DND-41 (cell line): ENCODE measurements at regions not wholly inside any gene's neighbourhood (a gene's known extent, or its start where the extent isn't known, plus 50 kb on each side); places are given as distances from the start of the nearest gene placed in this dataset.

Experiments
- ATAC-seq: fragments of 200-7000 bp; cut with Tn5 transposase; 3 replicates; pipeline ENCODE4 v1.9.1; 2021; ENCODE audit warnings: low read depth; ENCODE audit not compliant: insufficient read depth
- DNase-seq: peaks from one replicate; pipeline ENCODE4 v3.0.0-alpha.2; 2020
- H2AFZ ChIP-seq: 2 replicates; pipeline ENCODE4 v1.6.0; 2012; ENCODE audit warnings: low read depth, low read length
- H3K27ac ChIP-seq: 2 replicates; pipeline ENCODE4 v1.5.1; 2012; ENCODE audit warnings: low read length, inconsistent platforms
- H3K27me3 ChIP-seq: fragments of 200-600 bp; sonication (generic); 2 replicates; pipeline ENCODE4 v1.6.0; 2012; ENCODE audit warnings: low read length, mild to moderate bottlenecking, inconsistent platforms; ENCODE audit not compliant: insufficient read depth, poor library complexity
- H3K36me3 ChIP-seq: 2 replicates; pipeline ENCODE4 v1.5.1; 2012; ENCODE audit warnings: low read length, inconsistent platforms; ENCODE audit not compliant: insufficient read depth
- H3K4me1 ChIP-seq: 2 replicates; pipeline ENCODE4 v1.5.1; 2012; ENCODE audit warnings: mild to moderate bottlenecking, low read length; ENCODE audit not compliant: insufficient read depth
- H3K4me2 ChIP-seq: 2 replicates; pipeline ENCODE4 v1.6.0; 2012; ENCODE audit warnings: mild to moderate bottlenecking, moderate library complexity, low read length, inconsistent platforms; ENCODE audit not compliant: insufficient read depth
- H3K4me3 ChIP-seq, 2 experiments: fragments of 200-600 bp in 1 of 2; shearing (Covaris generic) in 1 of 2; 2 replicates each; pipeline ENCODE4 v1.5.1; 2012 to 2016; ENCODE audit warnings: inconsistent platforms in 2 of 2, low read length in 2 of 2, mild to moderate bottlenecking in 2 of 2, low read depth in 1 of 2, moderate library complexity in 1 of 2
- H3K79me2 ChIP-seq: 2 replicates; pipeline ENCODE4 v1.6.0; 2012; ENCODE audit warnings: low read length, inconsistent platforms; ENCODE audit not compliant: insufficient read depth
- H3K9ac ChIP-seq: 2 replicates; pipeline ENCODE4 v1.6.0; 2012; ENCODE audit warnings: low read depth, mild to moderate bottlenecking, inconsistent platforms, low read length, moderate library complexity
- H3K9me3 ChIP-seq: 2 replicates; pipeline ENCODE4 v1.5.1; 2012; ENCODE audit warnings: low read length, moderate library complexity, mild to moderate bottlenecking, inconsistent platforms; ENCODE audit not compliant: insufficient read depth, severe bottlenecking
- H4K20me1 ChIP-seq: 2 replicates; pipeline ENCODE4 v1.6.0; 2012; ENCODE audit warnings: low read length; ENCODE audit not compliant: insufficient read depth
- CTCF ChIP-seq: IDR thresholded peaks from 2 replicates; pipeline ENCODE4 v1.5.1; 2012; ENCODE audit warnings: borderline replicate concordance, low read length, moderate library complexity, mild to moderate bottlenecking; ENCODE audit not compliant: poor library complexity, severe bottlenecking; ENCODE audit errors: extremely low read depth
- EZH2 ChIP-seq: IDR thresholded peaks from 3 replicates; pipeline ENCODE4 v1.6.1; 2012; ENCODE audit warnings: borderline replicate concordance, low read depth, mild to moderate bottlenecking, moderate library complexity, low read length, inconsistent platforms; ENCODE audit not compliant: severe bottlenecking

GRCh38 chr16:50464325-50465290 lies 83.6 kb upstream of the NKD1 start:
- Histone ChIP-seq H2AFZ (no peak overlapping the region), H3K4me2 (no peak overlapping the region), H3K27me3 (peaks cover 70% of the 10 kb centered on the region), H4K20me1 (peaks cover 2% of the 10 kb centered on the region; the same call in 1 of the 2 replicates), H3K36me3 (no peaks in the 10 kb centered on the region), H3K9ac (no peak overlapping the region), H3K27ac (no peak overlapping the region), H3K79me2 (no peaks in the 10 kb centered on the region), H3K9me3 (no peaks in the 10 kb centered on the region), H3K4me1 (no peaks in the 10 kb centered on the region), H3K4me3 (no peak overlapping the region)
- ATAC-seq (no peak), DNase-seq (no peak)
- TF ChIP-seq CTCF (no peak), EZH2 (no peak)

GRCh38 chr16:50463581-50464324 lies 84.4 kb upstream of the NKD1 start:
- H3K79me2 ChIP-seq: no peaks in the 10 kb centered on the region
- H3K9me3 ChIP-seq: no peaks in the 10 kb centered on the region
- H2AFZ ChIP-seq: no peak overlapping the region
- TF ChIP-seq EZH2: no peak
- TF ChIP-seq CTCF: no peak
- H3K4me1 ChIP-seq: no peaks in the 10 kb centered on the region
- peaks cover 2% of the 10 kb centered on the region; the same call in 1 of the 2 replicates for H4K20me1 ChIP-seq
- no peaks in the 10 kb centered on the region for H3K36me3 ChIP-seq
- no peak overlapping the region for H3K4me3 ChIP-seq
- H3K9ac ChIP-seq: no peak overlapping the region
- DNase-seq (no peak), ATAC-seq (no peak)
- H3K27me3 ChIP-seq: peaks cover 61% of the 10 kb centered on the region
- no peak overlapping the region for H3K27ac ChIP-seq
- no peak overlapping the region for H3K4me2 ChIP-seq

GRCh38 chr16:50462793-50463507 lies 85.2 kb upstream of the NKD1 start:
- H2AFZ ChIP-seq: no peak overlapping the region
- H3K9me3 ChIP-seq: no peaks in the 10 kb centered on the region
- H4K20me1 ChIP-seq: no peaks in the 10 kb centered on the region; the same call in 1 of the 2 replicates
- ATAC-seq (no peak), DNase-seq (no peak)
- H3K27ac ChIP-seq: no peak overlapping the region
- no peak overlapping the region for H3K9ac ChIP-seq
- H3K4me2 ChIP-seq: no peak overlapping the region
- peaks cover 57% of the 10 kb centered on the region for H3K27me3 ChIP-seq
- no peak overlapping the region for H3K4me3 ChIP-seq
- no peaks in the 10 kb centered on the region for H3K4me1 ChIP-seq
- H3K36me3 ChIP-seq: no peaks in the 10 kb centered on the region
- no peaks in the 10 kb centered on the region for H3K79me2 ChIP-seq
- TF ChIP-seq CTCF (no peak), EZH2 (no peak)
